Neural cell (in vitro differentiated cells): ENCODE measurements at regions not wholly inside any gene's neighbourhood (a gene's known extent, or its start where the extent isn't known, plus 50 kb on each side); places are given as distances from the start of the nearest gene placed in this dataset.

ENCODE experiments used
- H2AFZ ChIP-seq: fragments of 200-600, 300-800 bp; sonication (generic), shearing (Covaris generic); 2 replicates; pipeline ENCODE4 v1.6.0; 2014; ENCODE audit warnings: low read depth, mild to moderate bottlenecking, antibody characterized with exemption, low read length, moderate library complexity
- H3F3A ChIP-seq: fragments of 200-600 bp; shearing (Covaris generic); 2 replicates; pipeline ENCODE4 v1.6.1; 2016; ENCODE audit warnings: mild to moderate bottlenecking, moderate library complexity, mixed read lengths, antibody characterized with exemption, low read length; ENCODE audit not compliant: insufficient read depth, poor library complexity, severe bottlenecking
- H3K27ac ChIP-seq: fragments of 200-600, 300-800 bp; sonication (generic), shearing (Covaris generic); 2 replicates; pipeline ENCODE4 v1.5.1; 2014; ENCODE audit warnings: mild to moderate bottlenecking, low read length, moderate library complexity
- H3K27me3 ChIP-seq: fragments of 300-800, 200-600 bp; sonication (generic), shearing (Covaris generic); 2 replicates; pipeline ENCODE4 v1.6.0; 2014; ENCODE audit warnings: mild to moderate bottlenecking, low read depth, low read length, moderate library complexity; ENCODE audit not compliant: insufficient read depth
- H3K36me3 ChIP-seq: fragments of 300-800, 200-600 bp; sonication (generic), shearing (Covaris generic); 2 replicates; pipeline ENCODE4 v1.5.1; 2014; ENCODE audit warnings: mild to moderate bottlenecking, antibody characterized with exemption, low read length, moderate library complexity; ENCODE audit not compliant: insufficient read depth
- H3K4me2 ChIP-seq: fragments of 300-800, 200-600 bp; sonication (generic), shearing (Covaris generic); 2 replicates; pipeline ENCODE4 v1.6.0; 2014; ENCODE audit warnings: mild to moderate bottlenecking, low read length
- H3K4me3 ChIP-seq: fragments of 300-800, 200-600 bp; sonication (generic), shearing (Covaris generic); 2 replicates; pipeline ENCODE4 v1.5.1; 2014; ENCODE audit warnings: mild to moderate bottlenecking, low read length, moderate library complexity
- H3K79me2 ChIP-seq: fragments of 200-600 bp; shearing (Covaris generic); replicated peaks from 2 replicates; pipeline ENCODE4 v1.6.0; 2014; ENCODE audit warnings: mild to moderate bottlenecking, low read length, moderate library complexity; ENCODE audit not compliant: insufficient read depth
- H3K9ac ChIP-seq: fragments of 300-800, 200-600 bp; sonication (generic), shearing (Covaris generic); 2 replicates; pipeline ENCODE4 v1.6.1; 2016; ENCODE audit warnings: mild to moderate bottlenecking, low read length, mixed read lengths
- H3K9me2 ChIP-seq: fragments of 200-600 bp; shearing (Covaris generic); 2 replicates; pipeline ENCODE4 v1.6.1; 2016; ENCODE audit warnings: mild to moderate bottlenecking, low read length, mixed read lengths; ENCODE audit not compliant: insufficient read depth
- H3K9me3 ChIP-seq: fragments of 200-600, 300-800 bp; sonication (generic), shearing (Covaris generic); 2 replicates; pipeline ENCODE4 v1.6.1; 2016; ENCODE audit warnings: mild to moderate bottlenecking, mixed run types, low read length, moderate library complexity, mixed read lengths
- H4K20me1 ChIP-seq: fragments of 200-600 bp; shearing (Covaris generic); 2 replicates; pipeline ENCODE4 v1.6.1; 2016; ENCODE audit warnings: mild to moderate bottlenecking, mixed run types; ENCODE audit not compliant: insufficient read depth
- CTCF ChIP-seq: fragments of 450-650 bp; IDR thresholded peaks from 2 replicates; pipeline ENCODE4 v1.5.1; 2014; ENCODE audit warnings: antibody characterized with exemption, mild to moderate bottlenecking, moderate library complexity; ENCODE audit not compliant: poor library complexity, severe bottlenecking
- EP300 ChIP-seq: fragments of 450-650 bp; conservative IDR thresholded peaks from 2 replicates; pipeline ENCODE4 v1.6.1; 2014; ENCODE audit warnings: antibody characterized with exemption, mild to moderate bottlenecking, moderate library complexity; ENCODE audit not compliant: poor library complexity, severe bottlenecking
- EZH2 ChIP-seq: fragments of 200-600, 300-800 bp; shearing (Covaris generic), sonication (generic); IDR thresholded peaks from 2 replicates; pipeline ENCODE4 v1.6.1; 2014; ENCODE audit warnings: antibody characterized with exemption, low read length, borderline replicate concordance, mild to moderate bottlenecking; ENCODE audit not compliant: insufficient read depth, poor library complexity, severe bottlenecking
- MXI1 ChIP-seq: fragments of 450-650 bp; conservative IDR thresholded peaks from 2 replicates; pipeline ENCODE4 v1.6.1; 2014; ENCODE audit warnings: antibody characterized with exemption, mild to moderate bottlenecking; ENCODE audit not compliant: poor library complexity, severe bottlenecking
- POLR2AphosphoS5 ChIP-seq: IDR thresholded peaks from 2 replicates; pipeline ENCODE4 v1.6.1; 2012
- RAD21 ChIP-seq: fragments of 450-650 bp; conservative IDR thresholded peaks from 2 replicates; pipeline ENCODE4 v1.6.1; 2014; ENCODE audit warnings: antibody characterized with exemption, mild to moderate bottlenecking, moderate library complexity
- SMC3 ChIP-seq: fragments of 450-650 bp; conservative IDR thresholded peaks from 2 replicates; pipeline ENCODE4 v1.6.1; 2014; ENCODE audit warnings: antibody characterized with exemption, mild to moderate bottlenecking, moderate library complexity; ENCODE audit not compliant: poor library complexity
- TAF1 ChIP-seq: IDR thresholded peaks from 2 replicates; pipeline ENCODE4 v1.6.1; 2012; ENCODE audit warnings: low read depth
- TF ChIP-seq, protein P1 (sequence below): IDR thresholded peaks from 2 replicates; pipeline ENCODE4 v1.6.1; 2012; ENCODE audit warnings: borderline replicate concordance

GRCh38 chr15:98358971-98359370, 289.4 kb upstream of the IGF1R start:
- no peak overlapping the region for H3K27ac ChIP-seq
- no peaks in the 10 kb centered on the region for H3K79me2 ChIP-seq
- H3K9me3 ChIP-seq, result no peaks in the 10 kb centered on the region
- no peak overlapping the region for H3K4me2 ChIP-seq
- H3K36me3 ChIP-seq, result no peaks in the 10 kb centered on the region
- no peaks in the 10 kb centered on the region for H3K27me3 ChIP-seq
- no peak overlapping the region for H3K4me3 ChIP-seq
- no peaks in the 10 kb centered on the region for H3K9me2 ChIP-seq
- no peaks in the 10 kb centered on the region for H3F3A ChIP-seq
- no peak for TF ChIP-seq MXI1
- TF ChIP-seq SMC3, result no peak
- TF ChIP-seq RAD21, result no peak
- TF ChIP-seq POLR2AphosphoS5, result no peak
- TF ChIP-seq, protein P1, sequence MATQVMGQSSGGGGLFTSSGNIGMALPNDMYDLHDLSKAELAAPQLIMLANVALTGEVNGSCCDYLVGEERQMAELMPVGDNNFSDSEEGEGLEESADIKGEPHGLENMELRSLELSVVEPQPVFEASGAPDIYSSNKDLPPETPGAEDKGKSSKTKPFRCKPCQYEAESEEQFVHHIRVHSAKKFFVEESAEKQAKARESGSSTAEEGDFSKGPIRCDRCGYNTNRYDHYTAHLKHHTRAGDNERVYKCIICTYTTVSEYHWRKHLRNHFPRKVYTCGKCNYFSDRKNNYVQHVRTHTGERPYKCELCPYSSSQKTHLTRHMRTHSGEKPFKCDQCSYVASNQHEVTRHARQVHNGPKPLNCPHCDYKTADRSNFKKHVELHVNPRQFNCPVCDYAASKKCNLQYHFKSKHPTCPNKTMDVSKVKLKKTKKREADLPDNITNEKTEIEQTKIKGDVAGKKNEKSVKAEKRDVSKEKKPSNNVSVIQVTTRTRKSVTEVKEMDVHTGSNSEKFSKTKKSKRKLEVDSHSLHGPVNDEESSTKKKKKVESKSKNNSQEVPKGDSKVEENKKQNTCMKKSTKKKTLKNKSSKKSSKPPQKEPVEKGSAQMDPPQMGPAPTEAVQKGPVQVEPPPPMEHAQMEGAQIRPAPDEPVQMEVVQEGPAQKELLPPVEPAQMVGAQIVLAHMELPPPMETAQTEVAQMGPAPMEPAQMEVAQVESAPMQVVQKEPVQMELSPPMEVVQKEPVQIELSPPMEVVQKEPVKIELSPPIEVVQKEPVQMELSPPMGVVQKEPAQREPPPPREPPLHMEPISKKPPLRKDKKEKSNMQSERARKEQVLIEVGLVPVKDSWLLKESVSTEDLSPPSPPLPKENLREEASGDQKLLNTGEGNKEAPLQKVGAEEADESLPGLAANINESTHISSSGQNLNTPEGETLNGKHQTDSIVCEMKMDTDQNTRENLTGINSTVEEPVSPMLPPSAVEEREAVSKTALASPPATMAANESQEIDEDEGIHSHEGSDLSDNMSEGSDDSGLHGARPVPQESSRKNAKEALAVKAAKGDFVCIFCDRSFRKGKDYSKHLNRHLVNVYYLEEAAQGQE, result no peak
- TF ChIP-seq CTCF, result no peak
- TF ChIP-seq EZH2, result no peak
- no peak for TF ChIP-seq EP300
- TF ChIP-seq TAF1, result no peak
- no peaks in the 10 kb centered on the region for H4K20me1 ChIP-seq
- no peak overlapping the region for H2AFZ ChIP-seq
- H3K9ac ChIP-seq, result no peak overlapping the region

DNA sequence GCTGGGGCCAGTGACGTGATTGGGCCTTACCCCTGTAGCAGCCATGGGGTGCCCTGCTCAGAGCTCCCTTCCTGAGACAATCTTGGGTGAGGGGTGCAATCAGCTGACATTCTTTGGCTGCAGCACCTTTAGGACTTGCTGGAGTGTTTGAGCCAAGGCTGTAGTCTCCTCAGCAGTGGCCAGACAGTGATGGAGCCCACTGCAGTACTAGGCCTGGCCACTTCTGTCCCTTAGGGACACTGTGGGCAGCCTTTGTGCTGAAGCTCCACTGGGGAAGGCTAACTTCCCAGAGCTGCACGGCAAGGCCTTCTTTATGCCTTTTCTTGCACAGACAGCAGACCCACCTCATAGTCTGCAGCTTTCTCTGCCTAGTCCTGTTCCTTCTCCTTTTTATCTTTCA, 284.9 kb upstream of the IGF1R start:
- no peaks in the 10 kb centered on the region for H3K79me2 ChIP-seq
- TF ChIP-seq SMC3 (no peak), POLR2AphosphoS5 (no peak), MXI1 (no peak), RAD21 (no peak), CTCF (no peak), EZH2 (no peak), EP300 (no peak)
- TF ChIP-seq, protein P1, result no peak
- H3K36me3 ChIP-seq, result no peaks in the 10 kb centered on the region
- no peak overlapping the region for H3K4me3 ChIP-seq
- H3K9me3 ChIP-seq, result no peaks in the 10 kb centered on the region
- H4K20me1 ChIP-seq, result no peaks in the 10 kb centered on the region
- H3K27me3 ChIP-seq, result no peaks in the 10 kb centered on the region
- no peak overlapping the region for H2AFZ ChIP-seq
- H3K27ac ChIP-seq, result no peak overlapping the region
- no peak overlapping the region for H3K4me2 ChIP-seq
- H3F3A ChIP-seq, result no peaks in the 10 kb centered on the region
- H3K9me2 ChIP-seq, result no peaks in the 10 kb centered on the region
- H3K9ac ChIP-seq, result no peak overlapping the region
